CD4-positive, alpha-beta T cell treated with Interleukin-21 for 1 hour (primary cell): ENCODE measurements at regions not wholly inside any gene's neighbourhood (a gene's known extent, or its start where the extent isn't known, plus 50 kb on each side); places are given as distances from the start of the nearest gene placed in this dataset.

ENCODE experiments used
- DNase-seq: peaks from one replicate; pipeline ENCODE4 v3.0.0-alpha.2; 2020

DNA sequence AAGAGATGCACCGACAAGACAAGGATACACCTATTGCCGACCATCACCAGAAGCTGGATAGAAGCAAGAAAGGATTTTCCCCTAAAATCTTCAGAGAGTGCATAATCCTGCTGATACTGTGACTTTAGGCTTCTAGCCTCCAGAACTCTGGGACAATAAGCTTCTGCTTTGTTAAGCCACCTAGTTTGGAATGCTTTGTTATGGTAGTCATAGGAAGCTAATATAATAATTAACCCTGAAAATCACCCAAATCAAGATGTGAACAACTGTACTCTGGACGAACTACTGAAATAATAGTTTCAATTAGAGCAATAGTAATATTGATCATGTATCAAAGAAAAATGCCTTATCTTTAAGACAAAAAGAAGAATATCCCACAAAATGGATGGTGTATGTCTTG, 524.6 kb downstream of the EFNB2 start:
- no peak for DNase-seq

DNA sequence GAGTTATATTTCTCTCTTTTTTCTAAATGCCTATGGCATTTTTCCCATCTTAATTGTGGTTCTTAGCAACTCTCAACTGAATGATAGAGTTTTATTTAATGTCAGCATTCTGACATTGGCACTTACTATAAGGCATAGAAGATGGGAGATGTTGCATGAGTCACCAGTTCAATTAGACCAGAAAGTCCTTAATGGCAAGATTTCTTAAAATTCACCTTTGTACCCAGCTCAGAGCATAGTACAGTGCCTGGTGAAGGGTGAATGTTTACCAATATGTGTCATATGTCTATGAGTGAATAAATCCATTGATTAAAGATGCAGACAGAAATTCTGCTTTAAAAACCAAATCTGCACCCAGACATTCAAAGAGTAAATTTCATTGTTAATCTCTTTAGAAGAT, 526.9 kb downstream of the EFNB2 start:
- no peak for DNase-seq

- no peak for DNase-seq
Measured at GRCh38 chr13:106007156-106007555, 528.3 kb downstream of the EFNB2 start.

DNA sequence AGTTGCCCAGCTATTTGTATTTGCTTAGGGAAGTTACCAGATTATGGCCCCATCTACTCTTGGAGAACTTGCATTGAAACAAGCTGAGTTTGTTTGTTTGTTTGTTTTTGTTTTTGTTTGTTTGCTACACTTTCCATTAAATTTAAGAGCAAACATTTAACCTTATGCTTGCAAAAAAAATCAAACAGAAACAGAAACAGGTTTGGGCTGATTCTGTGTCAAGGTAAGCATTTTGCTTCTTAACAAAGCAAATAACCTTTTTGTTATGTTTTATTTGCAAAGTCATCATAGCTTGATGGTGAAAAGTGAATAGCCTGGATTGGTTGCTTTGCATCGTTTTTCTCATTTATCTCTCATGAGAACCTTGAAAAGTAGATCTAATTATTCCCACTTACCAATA, 531.8 kb downstream of the EFNB2 start:
- DNase-seq = no peak

DNA sequence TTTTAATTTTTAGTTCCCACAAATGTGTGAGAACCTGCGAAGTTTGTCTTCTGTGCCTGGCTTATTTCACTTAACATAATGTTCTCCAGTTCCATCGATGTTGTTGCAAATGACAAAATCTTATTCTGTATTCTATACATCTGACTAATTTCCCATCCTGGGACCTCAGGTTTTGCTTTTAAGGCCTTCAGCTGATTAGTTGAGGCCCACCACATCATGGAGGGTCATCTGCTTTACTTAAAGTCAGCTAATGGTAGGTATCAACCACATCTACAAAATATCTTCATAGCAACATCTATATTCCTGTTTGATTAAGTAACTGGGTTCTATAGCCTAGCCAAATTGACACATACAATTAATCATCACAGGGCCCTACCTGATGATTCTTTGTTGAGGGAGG, 534.0 kb downstream of the EFNB2 start:
- DNase-seq = no peak

DNA sequence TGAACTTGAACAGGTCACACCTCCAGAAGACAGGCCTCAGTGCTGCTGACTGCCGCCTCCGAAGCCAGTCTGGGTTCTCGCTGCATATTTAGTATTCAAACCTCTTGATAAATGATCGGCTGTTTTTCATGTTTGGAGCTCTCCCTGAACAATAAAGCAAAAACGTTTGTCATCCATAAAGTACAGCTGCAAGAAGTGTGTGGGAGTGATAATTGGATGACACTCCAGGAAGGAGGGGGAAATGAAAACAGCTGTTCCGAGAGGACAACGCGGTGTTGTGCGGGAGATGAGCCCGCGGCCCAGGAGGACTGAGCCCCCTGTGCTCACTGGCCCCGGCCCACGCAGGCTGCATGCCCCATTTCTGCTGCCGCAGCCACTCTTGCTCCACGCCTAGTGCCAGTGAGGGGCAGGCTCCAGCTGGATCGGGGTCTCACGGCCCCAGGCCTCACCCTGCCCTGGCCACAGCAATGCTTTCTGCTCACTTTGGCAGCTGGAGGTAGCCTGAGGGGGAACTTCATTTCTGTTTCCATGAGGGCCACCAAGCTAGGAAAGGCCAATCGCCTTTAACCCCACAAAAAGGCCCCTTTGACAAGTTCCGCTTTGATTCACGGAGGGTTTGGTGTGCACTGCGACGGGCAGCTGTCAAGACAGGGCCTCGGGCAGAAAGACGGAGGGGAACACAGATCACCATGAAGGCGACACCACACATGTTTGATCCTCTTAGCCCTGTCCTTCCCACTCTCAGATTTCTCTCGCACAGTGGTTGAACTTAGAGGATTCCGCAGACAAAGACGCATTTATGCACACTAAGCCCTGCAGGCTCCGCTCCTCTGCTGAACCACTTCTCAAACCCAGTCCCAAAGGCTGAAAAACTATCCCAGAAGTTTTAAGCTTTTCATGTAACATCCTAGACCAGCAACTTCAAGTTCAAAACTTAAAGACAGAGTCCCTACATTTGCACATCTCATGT, 537.6 kb downstream of the EFNB2 start:
- DNase-seq = no peak

GRCh38 chr13:105996391-105997025, 539.0 kb downstream of the EFNB2 start:
- no peak for DNase-seq

GRCh38 chr13:105994340-105994739, 541.1 kb downstream of the EFNB2 start:
- no peak for DNase-seq

DNA sequence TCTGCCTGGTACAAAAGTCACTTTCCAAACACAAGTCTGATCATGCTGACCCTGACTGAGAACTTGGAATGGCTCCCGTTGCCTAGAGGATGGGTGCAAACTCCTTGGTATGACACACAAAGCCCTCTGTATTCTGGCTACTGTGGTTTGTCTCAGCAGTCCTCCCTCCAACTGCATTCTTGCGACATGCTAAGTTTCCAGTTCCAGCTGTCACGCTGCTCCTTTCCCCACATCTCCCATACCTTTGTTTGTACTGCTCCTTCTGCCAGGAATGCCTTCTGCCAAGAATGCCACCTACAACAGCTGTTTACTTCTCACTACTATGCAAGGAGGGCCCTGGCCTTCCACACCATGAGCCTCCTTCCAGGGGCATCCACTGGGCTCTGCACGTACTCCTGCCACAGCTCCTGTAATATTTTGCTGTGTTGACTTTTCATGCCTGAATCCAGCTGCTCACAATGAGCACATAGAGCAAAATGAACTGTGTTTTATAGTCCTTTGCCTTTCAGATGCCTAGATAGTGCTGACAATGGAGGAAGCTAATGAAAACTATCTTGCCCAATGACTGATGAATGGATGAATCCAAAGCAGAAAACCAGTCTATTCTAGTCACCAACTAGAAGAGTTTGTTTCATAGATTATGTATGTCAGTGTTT, 543.7 kb downstream of the EFNB2 start:
- DNase-seq = no peak

DNA sequence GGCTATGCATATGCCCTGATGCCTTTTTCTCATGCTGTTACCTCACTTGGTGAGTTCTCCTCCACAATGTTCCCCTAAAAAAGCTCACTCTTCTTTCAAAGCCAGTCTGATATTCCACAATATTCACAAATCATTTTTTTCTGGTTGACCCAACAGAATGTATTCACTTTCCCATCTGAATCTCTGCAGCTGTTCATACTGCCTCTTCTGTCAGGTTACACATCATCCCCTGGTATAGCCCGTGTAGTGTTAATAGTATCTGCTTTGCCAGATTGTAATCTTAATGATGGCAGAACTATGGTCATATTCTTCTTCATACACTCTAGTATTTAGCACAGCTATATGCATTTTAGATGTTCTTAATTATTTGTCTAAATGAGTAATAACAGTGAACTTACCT, 544.3 kb downstream of the EFNB2 start:
- no peak for DNase-seq

DNA sequence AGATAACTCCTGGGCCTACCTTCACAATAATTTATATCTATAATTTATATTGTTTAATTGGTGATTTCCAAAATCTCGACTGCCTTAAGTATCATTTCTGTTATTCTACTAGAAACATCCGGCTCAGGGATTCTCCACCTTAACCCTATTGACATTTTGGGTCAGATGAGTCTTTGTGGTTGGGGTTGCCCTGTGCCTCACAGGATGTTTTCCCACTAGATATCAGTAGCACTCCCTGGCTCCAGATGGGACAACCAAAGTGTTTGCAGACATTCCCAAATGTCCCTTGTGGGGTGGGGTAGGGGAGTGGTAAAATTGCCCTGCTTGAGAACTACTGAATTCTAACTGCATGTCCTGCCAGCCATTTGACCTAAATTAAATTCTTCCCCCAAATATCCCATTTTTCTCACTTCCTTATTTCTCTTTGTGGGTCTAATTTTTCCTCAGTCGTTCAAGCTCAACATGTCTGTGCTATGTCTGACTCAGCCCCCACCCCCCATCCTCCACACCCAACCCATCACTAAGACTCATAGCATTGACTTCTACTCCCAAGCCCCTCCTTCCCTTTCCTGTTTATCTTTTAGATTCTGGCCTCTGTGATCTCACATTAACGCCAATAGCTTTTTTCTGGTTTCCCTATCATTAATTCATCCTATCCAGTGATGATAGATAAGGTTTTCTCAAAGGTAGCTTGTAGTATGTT, 545.1 kb downstream of the EFNB2 start:
- DNase-seq = no peak

DNA sequence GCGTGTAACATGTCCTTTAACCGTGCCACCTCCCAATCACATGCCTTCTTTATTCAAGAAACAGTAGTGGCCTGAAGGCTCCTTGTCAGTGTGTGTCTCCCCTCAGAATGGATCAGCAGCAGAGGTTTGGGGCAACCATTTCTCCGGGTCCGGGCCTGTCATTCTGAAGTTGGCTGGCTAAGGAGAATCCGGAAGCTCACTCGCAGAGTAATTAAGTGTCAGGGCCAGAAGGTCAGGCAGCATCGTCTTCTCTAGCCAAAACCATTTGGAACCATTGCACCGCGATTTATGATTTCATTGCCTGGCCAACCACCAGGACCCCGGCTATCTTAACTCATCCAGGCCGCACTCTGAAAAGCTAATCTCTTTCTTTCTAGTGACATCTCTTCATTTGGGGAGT, 550.8 kb downstream of the EFNB2 start:
- DNase-seq = no peak

GRCh38 chr13:105984236-105984635, 551.2 kb downstream of the EFNB2 start:
- DNase-seq = no peak

DNA sequence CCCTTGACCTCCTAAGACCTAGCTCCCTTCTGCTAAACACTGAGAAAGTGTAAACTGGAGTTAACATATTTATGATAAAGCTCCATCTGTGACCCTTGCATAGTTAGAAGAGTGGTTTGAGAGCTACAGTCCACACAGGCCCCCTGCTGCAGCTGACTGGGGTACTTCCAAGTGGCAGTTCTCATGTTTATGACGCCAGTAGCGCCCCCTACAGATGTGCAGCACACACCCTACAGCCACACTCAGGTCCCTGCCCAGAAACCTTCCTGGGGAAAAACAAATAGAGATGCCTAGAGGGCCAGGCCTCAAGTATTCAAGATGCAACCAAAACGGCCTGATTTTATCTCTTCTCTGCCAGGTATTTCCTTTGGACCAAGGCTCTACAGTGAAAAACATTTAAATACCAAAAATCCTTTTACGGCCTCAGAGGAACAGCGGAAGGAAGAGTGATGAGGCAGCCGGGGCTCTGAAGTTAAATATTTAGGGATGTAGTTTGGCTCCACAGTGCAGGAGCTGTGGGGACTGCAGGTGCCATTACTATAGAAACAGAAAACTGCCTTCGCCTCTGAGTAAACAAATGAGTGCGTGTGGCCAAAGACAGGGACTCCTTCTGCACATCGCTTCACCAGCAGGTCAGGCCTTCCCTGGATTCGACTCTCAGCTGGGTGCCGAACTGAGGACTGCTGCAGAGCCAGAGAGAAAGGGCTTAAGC, 553.1 kb downstream of the EFNB2 start:
- DNase-seq = no peak

- DNase-seq = no peak
Measured at GRCh38 chr13:105979131-105980011, 556.1 kb downstream of the EFNB2 start.

DNA sequence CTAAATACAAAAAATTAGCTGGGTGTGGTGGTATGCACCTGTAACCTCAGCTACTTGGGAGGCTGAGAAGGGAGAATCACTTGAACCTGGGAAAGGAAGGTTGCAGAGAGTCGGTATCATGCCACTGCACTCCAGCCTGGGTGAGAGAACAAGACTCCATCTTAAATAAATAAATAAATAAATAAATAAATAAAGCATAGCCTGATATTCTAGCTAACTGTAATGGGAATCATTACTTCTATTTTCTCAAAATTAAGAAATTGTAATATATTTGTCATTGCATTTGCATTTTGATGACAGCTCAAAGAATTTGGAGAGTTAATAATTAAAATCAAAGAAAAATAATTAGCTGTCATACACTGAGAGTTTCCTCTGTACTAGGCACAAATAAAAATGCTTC, 561.1 kb downstream of the EFNB2 start:
- no peak for DNase-seq

DNA sequence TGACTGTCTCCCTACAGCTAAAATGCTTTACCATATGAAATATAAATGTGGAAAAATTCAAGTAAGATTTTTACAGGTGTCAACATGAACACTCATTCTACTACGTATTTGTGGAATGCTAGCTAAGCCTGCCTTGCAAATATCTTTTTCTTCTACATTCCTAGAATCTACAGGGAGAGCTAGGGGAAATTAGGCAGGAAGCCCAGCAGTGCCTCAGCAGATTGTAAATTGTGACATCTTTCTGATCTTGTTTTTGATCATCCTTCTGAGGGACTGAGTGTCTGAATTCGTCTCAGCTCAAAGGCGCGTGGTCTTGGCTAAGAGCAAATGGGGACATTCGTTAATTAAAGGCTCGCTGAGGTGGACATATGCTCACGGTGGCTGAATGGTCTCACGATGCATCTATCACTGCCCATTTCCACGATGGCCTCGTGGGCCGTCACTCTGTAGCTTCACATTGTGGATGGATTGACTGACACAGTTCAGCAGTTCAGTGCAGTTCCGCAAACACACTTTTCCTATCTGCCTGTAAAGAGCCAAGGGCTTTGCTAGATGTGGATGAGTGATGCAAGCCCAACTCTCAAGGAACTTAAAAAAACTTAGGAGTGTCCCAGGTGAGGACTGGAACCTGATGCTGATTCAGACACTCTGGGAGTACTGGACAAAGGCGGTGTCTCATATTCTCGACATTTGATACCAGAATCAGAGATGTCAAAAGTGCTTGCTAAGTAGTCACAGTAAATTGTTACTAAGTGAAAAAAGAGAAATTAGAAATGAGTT, 562.5 kb downstream of the EFNB2 start:
- DNase-seq = no peak

DNA sequence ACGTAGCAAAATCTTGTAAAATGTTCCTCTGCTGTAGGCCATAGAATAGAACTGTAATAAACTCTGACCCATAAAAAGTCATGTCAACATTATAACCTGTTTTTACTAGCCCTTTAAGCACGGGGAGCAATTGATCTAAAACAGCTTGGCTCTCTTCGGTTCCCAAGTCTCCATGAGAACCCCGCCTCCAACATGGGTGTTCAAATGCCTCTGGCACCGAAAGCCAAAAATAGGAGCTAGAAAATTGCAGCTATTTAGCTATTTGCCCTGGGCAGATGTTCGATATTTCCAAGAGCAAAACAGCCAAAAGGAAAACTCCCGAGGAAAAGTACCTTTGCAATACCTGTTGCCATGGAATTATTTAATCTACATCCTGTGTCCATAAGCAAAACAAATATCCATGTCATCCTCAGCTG, 563.1 kb downstream of the EFNB2 start:
- no peak for DNase-seq

DNA sequence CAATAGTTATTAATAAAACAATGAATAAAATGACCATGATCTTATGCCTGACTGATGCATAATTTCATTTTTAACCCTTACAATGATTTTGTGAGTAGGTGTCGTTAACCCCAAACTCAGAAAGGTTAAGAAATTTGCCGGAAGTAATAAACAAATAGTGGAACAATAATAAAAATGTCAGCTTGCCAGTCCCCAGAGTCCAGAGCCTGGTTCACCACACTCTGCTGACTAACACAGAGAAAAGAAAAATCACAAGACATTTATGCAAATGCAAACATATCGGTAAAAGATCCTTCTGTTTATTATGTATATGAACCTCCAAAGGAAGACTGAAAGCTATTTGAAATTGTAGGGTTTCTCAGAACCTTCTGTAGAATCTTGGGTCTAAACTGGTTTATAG, 563.7 kb downstream of the EFNB2 start:
- DNase-seq = no peak

GRCh38 chr13:105971312-105971711, 564.1 kb downstream of the EFNB2 start:
- DNase-seq = no peak

DNA sequence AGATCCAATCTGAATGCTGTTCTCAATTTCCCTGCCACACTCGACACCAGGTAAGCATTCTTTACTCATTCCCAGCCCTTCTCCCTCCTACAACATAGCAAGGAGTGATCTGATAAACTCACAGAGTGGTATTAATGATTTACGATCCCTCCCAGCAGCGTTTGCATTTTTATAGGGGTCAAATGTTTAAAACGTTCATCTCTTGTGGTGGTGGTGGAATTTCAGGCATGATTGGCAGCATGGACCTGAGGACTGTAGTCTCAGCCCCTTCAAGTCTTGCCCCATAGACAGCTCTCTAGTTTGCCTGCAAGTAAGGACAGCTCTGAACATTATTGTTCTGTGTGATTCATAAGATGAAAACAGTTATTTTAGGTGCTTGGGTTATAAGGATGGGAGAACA, 565.7 kb downstream of the EFNB2 start:
- DNase-seq = no peak
